HuH-7 (cell line): ENCODE measurements at regions not wholly inside any gene's neighbourhood (a gene's known extent, or its start where the extent isn't known, plus 50 kb on each side); places are given as distances from the start of the nearest gene placed in this dataset.

Source experiments
- DNase-seq: peaks from one replicate; pipeline ENCODE4 v3.0.0; 2011; ENCODE audit warnings: low spot score

DNA sequence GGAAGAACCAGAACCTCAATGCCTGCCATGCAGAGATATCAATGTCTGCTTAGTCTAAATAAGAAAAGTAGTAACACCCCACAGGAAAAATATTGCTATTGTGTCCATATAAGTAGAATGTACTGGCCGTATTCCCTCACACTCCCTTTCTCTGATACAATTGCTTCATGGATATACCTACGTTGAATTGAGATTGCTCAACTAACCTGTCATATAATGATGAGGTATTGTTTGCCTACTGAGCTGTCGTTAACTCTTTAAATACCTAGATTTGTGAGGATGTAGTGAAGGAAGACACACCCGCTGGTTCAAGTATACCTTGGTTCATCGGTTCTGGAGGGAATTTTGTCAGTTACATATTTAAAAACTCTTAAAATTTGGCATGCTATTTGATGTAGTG is 480.7 kb upstream of the TCF4 start:
- DNase-seq: no peak

DNA sequence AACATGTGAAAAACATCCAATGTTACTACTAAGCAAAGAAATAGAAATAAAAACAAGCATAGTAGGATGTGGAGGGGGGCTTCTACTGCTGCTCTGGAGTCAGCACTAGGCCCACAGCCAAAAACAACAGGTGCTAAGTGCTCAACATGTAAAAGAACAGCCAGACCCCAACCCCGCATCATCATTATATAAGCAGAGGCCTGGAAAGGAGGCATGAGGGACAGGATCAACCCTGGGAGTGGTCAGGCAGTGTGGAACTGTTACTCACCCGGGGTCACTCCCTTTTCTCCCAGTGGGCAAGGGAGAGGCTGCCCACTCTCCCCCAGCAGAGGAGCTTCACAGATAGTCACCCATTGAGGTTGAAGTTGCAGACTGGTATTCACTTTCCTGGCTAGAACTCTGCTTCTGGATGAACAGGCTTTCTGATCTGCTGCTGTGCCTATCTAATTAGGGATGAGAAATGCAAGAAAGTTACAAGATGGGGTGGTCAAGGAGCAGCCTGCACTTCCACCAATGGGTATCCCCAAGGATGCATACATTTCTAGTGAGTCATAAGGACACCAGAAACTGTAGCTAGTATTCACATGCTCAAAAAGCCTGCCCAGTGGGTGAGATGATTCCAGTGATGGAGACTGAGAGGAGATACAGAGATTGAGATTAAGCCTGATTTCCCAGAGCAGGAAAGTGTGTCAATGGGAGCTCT is 480.1 kb upstream of the TCF4 start:
- DNase-seq: no peak

DNA sequence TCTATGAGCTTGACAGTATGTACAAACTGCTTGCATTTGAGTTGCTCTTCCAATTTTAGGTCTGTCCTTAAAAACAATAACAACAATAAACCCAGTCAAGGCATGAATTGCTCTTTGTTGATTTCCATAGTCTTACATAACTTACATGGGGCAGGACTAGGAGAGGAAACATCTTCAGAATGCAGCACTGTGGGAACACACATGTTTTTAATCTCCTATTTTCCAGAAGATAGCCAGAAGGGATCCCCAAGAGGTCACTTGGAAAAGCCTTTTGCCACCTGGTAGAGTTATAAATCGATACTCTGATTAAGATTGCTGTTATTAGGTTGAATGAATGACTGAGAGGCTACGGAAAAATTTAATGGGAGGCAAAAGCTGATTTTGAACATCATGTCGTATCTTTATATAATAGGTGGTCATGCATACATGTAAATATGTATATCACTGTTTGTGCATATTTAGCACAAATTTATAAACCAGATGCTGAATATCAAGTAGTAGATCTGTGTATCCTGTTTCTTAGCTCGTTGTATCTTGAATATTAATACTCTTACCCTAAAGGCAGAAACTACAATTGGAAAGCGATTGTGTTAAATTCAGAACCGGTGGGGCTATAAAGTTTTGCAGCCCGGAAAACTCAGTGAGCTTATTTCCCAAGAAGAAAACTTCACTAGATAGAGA is 479.4 kb upstream of the TCF4 start:
- DNase-seq: no peak

DNA sequence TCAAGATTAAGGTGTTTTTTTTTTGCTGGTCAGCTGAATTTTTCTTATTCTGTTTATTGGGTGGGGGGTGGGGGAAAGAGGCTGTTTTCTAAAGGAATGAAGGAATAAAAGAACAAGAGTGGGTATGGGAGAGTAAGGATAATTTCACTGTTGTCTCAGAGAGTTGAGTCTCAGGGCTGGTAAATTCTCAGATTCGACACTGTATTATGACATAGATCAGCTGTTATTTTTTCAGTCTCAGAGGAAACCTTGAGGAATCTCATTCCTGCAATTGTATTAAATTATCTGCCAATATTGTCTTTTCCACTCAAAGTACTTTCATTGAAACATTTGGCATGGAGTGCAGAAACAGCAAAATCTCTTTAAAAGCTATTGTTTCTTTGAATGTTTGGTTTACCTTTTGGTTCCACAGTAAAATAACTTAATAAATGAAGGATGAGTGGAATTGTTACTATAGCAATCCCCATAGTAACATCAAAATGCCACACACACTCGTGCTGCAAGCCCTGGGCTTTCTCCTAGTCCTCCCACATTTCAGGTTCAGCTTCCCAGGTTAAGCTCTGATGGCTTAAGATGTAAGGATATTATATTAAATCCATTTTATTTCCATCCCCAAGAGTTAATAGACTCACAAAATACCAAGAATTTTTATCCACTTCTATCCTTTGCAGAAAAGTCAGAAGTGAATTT is 478.7 kb upstream of the TCF4 start:
- DNase-seq: no peak

DNA sequence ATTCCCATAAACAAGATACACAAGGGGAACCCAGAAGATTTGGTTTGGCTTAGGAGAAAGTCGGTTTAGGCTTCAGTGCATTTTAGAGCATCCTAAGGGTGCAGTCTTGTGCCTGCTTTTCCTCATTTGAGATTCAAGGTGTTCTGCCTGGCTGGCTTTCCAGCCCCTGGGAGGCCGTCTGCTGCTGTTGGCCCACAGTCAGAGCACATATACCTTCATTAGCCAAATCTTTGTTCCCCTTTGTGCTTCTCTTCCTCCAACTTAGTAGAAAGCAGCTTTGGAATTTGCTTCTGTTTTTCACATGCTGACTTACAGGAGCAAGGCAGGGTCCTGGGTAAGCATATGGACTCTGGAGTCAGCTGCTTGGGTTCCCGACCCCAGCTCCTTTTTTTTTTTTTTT is 477.1 kb upstream of the TCF4 start:
- no peak for DNase-seq

DNA sequence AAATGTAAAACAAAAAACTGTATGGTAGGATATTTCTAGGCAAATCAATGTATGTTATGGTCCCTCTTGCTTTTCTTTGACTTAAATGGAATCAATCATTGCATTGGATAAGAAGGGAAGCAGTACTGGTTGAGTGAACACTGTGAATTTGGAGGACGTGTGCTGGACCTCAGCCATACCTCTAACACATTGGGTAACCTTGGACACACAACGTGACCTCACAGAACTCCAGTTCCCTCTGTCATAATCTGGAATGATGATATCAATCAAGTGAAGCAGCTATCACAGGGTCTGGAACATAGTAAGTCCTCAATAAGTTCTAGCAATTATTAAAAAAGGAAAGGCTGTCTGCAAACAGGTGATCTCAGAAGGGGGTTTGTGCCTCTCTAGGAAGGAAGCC is 474.9 kb upstream of the TCF4 start:
- no peak for DNase-seq

DNA sequence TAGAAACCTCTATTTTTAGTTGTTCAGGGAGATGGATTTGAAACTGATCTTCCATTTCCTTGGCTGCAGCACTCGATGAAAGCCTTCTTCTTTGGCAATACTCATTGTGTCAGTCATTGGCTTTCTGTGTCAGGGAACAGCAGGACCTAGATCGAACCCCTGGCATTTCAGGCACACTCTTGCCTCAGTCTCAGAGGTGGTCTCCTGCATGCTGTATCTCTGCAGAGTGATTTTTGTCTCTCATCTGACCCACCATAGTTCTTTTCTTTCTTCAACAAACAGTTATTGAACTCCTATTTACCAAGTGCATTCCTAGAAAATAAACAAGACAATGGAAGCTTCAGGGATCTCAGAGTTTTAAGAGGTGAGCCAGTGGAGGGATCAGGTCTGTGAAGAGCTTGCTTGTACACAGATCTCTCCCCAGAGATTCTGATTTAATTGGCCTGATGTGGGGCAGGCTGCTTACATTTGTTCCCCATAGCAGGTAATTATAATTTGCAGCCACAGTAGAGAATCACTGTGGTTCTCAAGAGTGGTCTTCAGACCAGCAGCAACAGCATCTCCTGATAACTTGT is 473.1 kb upstream of the TCF4 start:
- no peak for DNase-seq

DNA sequence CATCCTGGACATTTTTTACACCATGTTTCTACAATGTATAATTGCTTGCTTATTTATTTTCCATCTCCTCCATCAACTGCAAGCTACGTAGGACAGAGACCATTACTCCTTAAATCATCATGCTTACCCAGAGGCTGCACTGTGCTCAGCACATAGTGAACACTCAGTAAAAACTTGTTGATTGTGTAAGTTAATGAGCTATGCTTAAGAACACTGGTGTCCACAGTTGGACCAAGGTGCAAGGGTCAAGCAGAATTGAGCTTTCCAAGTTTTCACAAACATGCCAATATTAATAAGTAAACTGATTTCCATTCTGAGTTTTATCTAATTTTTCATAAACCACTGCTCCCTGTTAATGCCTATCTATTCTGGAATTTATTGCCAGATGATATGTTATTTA is 464.2 kb upstream of the TCF4 start:
- no peak for DNase-seq

DNA sequence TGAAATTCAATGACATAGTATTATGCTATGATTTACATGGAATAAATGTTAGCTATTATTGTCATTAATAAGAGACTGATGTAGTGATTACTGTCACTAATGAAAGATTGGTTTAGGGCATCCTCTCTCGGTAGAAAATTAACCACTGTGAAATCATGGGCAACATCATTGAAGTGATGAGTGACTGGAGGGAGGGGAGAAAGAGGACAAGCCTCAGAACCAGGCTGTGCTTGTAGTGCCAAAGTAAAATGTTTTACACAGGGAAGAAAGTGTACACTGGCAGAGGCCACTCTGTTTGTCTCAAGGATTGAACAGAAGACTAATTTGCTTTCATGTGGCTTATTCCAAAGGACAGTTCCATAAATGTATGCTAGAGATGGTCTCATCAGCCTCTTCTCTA is 456.2 kb upstream of the TCF4 start:
- DNase-seq: no peak

DNA sequence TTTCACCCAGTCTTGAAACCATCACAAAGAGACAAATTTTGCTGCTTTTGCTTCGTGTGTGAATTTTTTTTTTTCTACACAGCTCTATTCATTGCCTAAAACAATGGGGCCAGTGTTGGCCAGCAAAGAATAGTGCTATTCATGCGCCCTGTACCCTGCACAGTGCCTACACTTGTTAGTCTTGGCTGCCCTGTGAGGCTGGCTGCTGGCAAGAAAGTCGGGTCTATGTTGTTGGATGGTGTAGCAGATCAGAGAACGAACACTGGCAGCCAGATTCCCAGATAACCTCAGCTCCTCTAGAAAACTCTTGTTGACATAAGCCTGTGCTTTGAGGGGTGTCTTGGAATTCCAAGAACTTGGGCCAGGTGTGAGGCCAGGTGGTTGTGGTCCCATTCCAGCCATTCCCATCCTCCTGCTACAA is 455.7 kb upstream of the TCF4 start:
- DNase-seq: no peak

DNA sequence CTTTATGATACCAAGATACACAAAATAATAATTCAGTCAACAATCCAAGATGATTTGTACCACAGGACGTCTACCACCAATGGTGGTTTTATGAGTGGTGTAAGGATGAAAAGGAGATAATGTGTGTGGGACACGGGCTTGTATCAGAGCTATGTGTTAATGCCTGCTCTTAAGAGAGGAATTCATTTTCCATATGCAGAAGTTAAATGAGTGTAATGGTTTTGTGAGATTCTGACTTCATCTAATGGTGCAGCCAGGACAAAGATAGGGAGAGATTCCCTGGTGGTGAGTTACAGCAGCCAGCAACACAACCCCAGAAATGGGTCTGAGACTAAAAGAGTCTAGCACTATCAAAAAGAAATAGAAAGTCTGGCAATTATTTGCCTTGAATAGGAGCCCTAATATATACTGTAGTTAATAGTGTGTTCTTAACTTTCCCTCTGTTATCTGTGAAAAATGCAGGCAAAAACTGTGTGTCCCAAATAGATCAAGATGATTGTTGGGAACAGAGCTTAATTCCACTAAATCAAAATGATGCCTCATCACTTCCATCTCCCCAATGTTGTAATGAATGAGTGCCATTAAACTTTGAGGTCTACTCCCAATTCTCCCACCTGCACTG is 455.0 kb upstream of the TCF4 start:
- no peak for DNase-seq

DNA sequence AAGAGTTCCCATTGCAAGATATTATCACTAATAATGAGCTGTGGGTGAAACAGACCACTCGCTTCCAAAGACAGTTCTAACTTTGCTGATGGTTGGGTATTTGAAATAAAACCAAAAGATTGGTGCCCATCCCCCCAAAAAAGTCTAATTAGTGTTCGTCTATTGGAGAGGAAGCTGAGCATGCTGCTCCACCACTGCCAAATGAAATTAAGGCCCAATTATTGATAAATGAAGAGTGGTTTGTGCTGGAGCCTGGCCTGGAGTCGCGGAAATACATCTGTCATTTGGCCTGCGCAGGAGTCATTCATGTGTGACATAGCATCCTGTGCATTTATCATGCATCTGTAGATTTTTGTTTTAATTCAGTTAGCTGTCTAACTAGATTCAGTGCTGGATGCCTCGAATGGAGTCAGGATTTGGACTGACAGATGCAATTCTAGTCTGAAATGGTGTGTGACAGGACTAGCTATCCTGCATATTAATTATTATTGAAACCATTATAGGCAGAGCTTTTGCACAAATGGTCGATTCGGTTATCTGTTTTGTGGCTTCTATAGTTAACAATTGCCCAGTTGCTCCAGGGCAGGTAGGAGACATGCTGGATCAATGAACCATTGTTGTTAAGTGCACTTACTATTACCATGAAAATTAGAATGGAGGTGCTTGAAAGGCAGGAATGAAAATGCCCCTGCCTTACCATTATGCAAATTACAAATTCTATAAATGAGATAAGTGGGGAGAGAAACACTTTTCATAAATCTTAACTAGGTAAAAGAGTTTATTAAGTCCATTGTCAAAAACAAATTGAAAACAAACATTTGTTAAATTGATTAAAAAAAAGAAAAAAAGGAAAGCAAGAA is 450.4 kb upstream of the TCF4 start:
- DNase-seq: no peak

DNA sequence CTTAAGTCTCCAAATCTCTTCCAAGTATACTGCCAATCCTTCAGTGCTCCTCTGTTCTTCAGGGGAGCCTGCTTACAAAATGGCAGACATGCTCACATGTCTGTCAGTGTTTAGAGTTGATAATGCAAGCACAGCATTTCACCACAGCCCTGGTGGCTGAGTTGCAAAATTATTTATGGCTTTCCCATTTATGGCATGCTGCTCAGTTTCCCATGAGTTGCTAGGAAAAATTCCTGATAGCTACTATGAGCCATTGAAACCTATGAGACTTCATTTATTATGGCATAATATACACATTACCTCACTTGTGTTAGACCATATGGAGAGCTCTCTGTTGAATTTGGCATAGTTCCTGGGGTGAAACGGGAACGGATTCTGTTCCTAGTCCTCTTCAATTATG is 448.7 kb upstream of the TCF4 start:
- DNase-seq: no peak

DNA sequence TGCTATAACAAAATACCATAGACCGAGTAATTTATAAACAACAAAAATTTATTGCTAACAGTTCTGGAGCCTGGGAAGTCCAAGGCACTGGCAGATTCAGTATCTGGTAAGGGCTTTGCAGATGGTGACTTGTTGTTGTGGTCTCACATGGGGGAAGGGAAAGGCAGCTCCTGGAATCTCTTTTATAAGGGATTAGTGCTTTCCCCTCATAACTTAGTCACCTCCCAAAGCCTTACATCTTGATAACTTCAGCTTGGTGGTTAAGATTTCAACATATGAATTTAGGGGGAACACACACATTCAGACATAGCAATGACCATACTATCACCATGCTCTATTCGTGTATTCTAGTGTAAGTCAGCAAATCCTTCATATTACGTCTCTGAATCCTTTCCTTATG is 447.6 kb upstream of the TCF4 start:
- DNase-seq: no peak

DNA sequence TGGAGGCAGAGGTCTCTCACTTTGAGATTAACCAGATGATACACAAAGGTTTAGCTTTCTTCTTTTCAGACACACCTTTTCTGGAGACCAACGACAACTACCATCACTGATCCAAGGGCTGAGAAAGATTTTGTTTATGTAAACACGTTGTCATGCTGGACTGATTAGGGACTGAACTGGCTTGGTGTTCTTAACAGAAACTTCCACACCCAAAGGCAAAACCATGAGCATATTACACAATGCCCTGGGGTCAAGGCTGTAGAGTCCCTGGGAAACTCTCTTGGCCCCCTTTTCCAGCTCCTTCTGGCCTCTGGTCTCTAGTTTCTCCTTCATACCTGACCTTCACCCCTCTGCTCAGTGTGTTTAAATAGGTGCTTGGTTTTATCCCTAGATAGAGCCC is 447.0 kb upstream of the TCF4 start:
- no peak for DNase-seq

DNA sequence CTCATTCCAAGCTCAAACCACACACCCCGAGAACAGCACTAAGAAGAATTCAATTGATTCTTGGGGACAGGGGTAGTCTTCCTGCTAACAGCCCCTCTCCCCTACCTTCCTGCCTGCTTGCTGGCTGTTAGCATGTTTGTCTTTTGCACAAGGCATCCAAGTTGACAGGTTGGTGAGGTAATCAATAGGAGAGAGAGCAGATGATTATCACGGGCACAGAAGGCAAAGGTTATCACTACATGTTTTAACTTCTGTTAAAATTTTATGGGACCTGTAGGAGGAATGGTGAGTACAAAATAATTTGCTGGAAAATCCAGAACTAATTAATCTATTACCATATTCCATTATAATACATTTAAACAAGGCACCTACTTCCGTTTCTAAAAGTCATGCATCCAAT is 442.1 kb upstream of the TCF4 start:
- DNase-seq: peak; percentile 9

DNA sequence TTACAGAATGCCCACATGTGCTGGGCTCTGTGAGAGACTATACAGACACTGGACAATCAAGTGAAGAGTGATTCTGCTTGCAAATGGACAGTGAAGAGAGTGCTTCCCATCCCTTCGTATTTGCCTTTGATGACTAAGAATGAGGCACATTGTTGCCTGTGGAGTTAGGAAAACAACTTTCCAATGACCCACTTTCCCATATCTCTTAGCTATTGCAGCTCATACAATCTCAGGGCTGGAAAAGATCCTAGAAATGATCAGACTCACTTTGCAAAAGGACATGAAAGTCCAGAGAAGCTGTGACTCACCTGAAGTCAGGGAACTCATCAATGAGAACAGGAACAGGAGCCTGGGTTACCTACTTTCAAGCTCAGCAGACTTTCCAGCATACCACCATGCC is 440.5 kb upstream of the TCF4 start:
- no peak for DNase-seq

DNA sequence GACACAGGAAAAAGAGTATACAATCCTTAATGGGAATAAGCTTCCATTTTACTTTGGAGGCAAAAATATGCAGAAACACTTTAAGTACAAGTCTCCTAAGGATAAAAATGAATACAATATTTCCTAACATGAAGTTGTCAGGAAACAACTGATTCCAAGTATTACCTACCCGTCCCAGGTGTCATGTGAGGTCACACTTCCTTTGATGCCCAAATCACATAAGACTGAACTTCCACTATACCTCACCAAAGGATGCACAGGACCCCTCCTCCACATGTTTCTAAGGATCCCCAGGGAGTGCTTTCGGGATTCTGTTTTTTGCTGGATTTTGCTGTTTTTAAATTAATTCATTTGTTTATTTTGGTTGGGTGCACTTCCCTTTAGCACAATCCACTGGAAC is 438.5 kb upstream of the TCF4 start:
- DNase-seq: no peak

DNA sequence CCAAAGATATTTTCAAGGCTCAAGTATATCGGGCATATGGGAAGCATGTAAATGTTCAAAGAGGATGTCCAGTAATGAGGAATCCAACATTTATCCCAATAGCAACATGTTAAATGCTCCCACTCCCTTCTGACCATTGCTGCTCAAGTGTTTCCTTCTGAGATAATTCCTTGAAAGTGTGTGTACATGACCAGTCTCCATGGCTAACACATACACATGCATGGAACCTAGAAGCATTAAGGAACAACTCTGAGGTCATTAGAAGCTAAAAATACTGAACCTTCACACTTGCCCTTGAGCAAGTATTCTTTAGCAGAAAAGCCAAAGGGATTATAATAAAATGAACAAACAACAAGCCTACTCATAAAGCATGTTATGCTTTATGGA is 433.8 kb upstream of the TCF4 start:
- DNase-seq: no peak

DNA sequence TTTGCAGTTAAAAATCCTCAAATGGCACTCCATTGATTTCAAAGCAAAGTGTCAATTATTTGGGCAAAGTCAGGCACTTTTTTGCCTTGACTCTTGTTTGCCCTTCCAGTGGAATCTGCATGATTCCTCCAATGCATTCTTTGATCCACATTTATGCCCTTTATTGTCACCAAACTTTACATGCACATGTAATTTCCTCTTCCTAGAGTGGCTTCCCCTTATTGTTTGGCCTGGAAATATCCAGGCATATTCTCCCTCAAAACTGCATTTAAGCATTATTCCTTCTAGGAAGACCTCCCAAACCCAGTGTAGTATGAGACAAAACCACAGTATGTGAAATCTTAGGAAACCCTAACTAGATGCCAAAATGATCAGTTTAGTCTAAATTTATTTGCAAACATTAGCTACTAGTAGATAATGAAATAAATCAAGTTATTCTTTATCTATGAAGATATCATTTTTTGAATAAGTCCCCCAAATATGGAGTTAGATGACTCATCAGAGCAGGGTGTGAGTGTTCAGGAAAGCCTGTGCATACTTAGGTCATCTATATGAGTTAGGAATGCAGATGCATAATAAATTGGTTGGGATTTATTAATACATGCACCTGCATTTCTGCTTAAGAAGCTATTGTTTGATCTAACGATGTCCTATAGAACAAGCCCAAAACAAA is 433.3 kb upstream of the TCF4 start:
- no peak for DNase-seq

DNA sequence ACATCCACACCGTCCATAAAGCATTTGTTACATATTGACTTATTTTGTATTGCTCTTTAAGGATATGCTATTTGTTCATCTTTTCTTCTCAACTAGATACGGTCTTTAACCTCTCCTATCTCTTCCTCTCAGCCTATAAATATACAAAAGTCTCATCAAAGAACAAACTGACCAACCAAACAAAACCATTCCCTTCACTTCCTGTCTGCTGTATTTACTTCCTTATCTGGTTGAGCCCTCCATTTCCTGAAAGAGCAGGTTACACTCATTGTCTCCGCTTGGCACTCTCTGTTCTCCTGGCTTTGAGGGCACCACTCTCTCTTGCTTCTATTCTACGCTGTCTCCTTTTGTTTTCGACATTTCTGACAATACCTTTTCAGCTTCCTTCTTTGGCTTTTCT is 431.9 kb upstream of the TCF4 start:
- no peak for DNase-seq
